Right lobe of liver (tissue), 6 donors: ENCODE measurements at regions not wholly inside any gene's neighbourhood (a gene's known extent, or its start where the extent isn't known, plus 50 kb on each side); places are given as distances from the start of the nearest gene placed in this dataset.

Experiments used
- ATAC-seq, 4 donors: fragments of 200-7000 bp; cut with Tn5 transposase; one replicate each; pipeline ENCODE4 v1.9.1; 2020; ENCODE audit warnings: mild to moderate bottlenecking in 4 of 4, moderate library complexity in 4 of 4
- DNase-seq, 3 donors: peaks; one replicate each; pipeline ENCODE4 v3.0.0-alpha.2; 2020
- H3K27ac ChIP-seq, 3 donors: fragments of 200-600 bp; one replicate each; pipeline ENCODE4 v1.8.0; 2022
- H3K27me3 ChIP-seq, 2 donors: fragments of 200-600 bp; one replicate each; pipeline ENCODE4 v1.8.0; 2022
- H3K36me3 ChIP-seq, 4 donors: fragments of 200-600 bp; sonication (generic) in 1 of 4; one replicate each; pipeline versions ENCODE4 v1.5.1 to v1.8.0; 2017 to 2022; ENCODE audit warnings: control low read depth in 1 of 4
- H3K4me1 ChIP-seq, 4 donors: fragments of 200-600 bp; sonication (generic) in 1 of 4; one replicate each; pipeline versions ENCODE4 v1.5.1 to v1.8.0; 2017 to 2022; ENCODE audit warnings: control low read depth in 1 of 4
- H3K4me3 ChIP-seq, 3 donors: fragments of 200-600 bp; one replicate each; pipeline ENCODE4 v1.8.0; 2022
- H3K9me3 ChIP-seq, 4 donors: fragments of 200-600 bp; sonication (generic) in 1 of 4; one replicate each; pipeline versions ENCODE4 v1.5.1 to v1.8.0; 2017 to 2022; ENCODE audit warnings: control low read depth in 1 of 4
- POLR2A ChIP-seq: fragments of 450-650 bp; IDR thresholded peaks from one replicate; pipeline ENCODE4 v1.6.1; 2017; ENCODE audit warnings: antibody characterized with exemption, mild to moderate bottlenecking
- WGBS: methylation state at CpG from one replicate; pipeline ENCODE4 v1.1.6; 2018; ENCODE audit warnings: low coverage, low lambda C conversion rate; ENCODE audit not compliant: insufficient coverage; ENCODE audit errors: missing lambda C conversion rate; 5-methylcytosine and 5-hydroxymethylcytosine counted together
- intact Hi-C, 2 donors: fragments of 100-400 bp; cut with DNase I; formaldehyde crosslinking; loops; one replicate each; pipeline versions ENCODE4 v1.11.2 to v1.14.1; 2022
- TF ChIP-seq, protein P1 (sequence below), 4 donors: fragments of 200-600 bp in 3 of 4; fragments of 450-650 bp in 1 of 4; IDR thresholded peaks; one replicate each; pipeline versions ENCODE4 v1.5.1 to v1.8.0; 2016 to 2022; ENCODE audit warnings: antibody characterized with exemption in 4 of 4, mild to moderate bottlenecking in 2 of 4
- donor health status: DM: no; HTN: yes; CAD: no.
- donor health status: DM: no; HTN: no; CAD: no.
- donor health status: DM: no; HTN: no; CAD: no.
- donor health status: DM: no; HTN: yes; CAD: no.
- donor health status: DM: no; HTN: yes; CAD: no.

DNA sequence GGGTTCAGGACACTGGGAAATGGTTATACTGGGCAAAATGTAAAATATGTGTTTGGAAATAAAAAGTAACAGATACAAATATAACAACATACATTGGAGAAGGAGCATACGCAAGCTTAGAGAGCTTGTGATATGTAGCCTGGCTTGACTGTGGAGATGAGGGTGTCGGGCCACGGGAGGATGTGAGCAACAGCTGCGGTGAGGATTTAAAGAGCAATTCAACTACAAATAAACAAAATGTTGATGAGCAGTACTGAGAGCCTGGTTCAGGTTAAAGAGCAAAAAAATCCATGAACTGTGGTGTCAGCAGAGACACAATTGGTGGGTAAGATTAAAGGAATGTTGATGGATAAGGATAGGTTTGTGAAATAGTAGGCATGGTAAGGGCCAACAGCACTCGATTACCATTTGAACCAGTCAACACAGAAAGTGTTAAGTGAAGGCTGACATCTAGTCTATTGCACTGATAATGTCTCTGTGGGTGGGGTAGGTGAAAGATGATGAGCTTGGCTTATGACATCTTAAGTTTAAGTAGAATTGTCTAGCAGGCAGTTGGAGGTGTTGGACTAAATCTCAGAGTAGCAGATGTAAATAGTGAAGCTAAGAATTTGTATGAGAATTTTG lies 723.2 kb downstream of the EPM2A start:
- H3K36me3 ChIP-seq: no peaks in the 10 kb centered on the region
- no peak for ATAC-seq
- H3K4me1 ChIP-seq: no peaks in the 10 kb centered on the region
- intact Hi-C loops: no loop called here
- TF ChIP-seq, protein P1, sequence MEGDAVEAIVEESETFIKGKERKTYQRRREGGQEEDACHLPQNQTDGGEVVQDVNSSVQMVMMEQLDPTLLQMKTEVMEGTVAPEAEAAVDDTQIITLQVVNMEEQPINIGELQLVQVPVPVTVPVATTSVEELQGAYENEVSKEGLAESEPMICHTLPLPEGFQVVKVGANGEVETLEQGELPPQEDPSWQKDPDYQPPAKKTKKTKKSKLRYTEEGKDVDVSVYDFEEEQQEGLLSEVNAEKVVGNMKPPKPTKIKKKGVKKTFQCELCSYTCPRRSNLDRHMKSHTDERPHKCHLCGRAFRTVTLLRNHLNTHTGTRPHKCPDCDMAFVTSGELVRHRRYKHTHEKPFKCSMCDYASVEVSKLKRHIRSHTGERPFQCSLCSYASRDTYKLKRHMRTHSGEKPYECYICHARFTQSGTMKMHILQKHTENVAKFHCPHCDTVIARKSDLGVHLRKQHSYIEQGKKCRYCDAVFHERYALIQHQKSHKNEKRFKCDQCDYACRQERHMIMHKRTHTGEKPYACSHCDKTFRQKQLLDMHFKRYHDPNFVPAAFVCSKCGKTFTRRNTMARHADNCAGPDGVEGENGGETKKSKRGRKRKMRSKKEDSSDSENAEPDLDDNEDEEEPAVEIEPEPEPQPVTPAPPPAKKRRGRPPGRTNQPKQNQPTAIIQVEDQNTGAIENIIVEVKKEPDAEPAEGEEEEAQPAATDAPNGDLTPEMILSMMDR (IDR thresholded peaks at IDR 0.05): no peak
- WGBS: 56% methylated on average over 5 of the region's 5 CpGs
- no peak overlapping the region for H3K4me3 ChIP-seq
- no peak overlapping the region for H3K27ac ChIP-seq
- no peaks in the 10 kb centered on the region for H3K27me3 ChIP-seq
- DNase-seq: no peak
- no peaks in the 10 kb centered on the region for H3K9me3 ChIP-seq

DNA sequence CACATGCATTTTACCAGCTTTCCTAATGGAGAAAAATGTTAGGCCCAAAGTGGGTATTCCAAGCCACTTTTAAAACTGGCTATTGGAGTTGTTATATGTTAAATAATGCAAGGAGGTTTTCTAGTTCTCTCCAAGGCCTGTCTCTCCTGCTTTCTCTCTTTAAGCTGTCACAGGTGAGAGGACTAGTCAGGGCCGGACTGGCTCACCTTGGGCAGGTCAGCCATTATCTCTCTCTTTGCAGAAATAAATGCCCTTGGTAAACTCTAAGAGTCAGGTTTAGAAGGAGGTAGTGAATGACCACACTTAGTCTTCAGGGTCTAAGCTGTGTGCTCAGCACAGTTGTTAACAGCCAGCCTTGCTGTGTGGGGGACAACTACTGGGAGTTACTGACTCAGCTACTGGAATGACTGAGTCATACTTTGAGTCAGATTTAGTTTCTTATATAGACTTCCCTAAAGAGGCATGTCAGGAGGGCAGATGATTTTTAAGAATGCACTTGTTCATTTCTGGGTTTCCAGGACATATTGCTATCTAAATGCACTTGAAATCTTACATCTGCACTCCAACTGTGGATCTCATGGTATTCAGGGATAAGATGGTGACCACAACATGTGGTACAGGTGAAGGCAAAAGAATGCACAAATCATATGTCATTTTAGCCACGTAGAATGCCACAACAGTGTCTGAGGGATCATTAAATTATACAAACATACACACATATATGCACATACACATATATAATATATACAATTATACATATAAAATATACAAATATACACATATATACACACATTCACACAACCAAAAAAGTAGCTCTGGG lies 719.4 kb downstream of the EPM2A start:
- no peak overlapping the region for H3K27ac ChIP-seq
- H3K9me3 ChIP-seq: no peaks in the 10 kb centered on the region
- ATAC-seq (peak; percentile 28 to 84 (median 42)), DNase-seq (no peak)
- 45% methylated on average over 1 of the region's 2 CpGs for WGBS
- intact Hi-C loops: no loop called here
- H3K27me3 ChIP-seq: no peaks in the 10 kb centered on the region
- TF ChIP-seq, protein P1 (IDR thresholded peaks at IDR 0.05): no peak
- TF ChIP-seq POLR2A: no peak
- H3K36me3 ChIP-seq: no peaks in the 10 kb centered on the region
- H3K4me1 ChIP-seq: peaks cover 0 to 10% (median 4%) of the 10 kb centered on the region in 4 donors
- H3K4me3 ChIP-seq: no peak overlapping the region

DNA sequence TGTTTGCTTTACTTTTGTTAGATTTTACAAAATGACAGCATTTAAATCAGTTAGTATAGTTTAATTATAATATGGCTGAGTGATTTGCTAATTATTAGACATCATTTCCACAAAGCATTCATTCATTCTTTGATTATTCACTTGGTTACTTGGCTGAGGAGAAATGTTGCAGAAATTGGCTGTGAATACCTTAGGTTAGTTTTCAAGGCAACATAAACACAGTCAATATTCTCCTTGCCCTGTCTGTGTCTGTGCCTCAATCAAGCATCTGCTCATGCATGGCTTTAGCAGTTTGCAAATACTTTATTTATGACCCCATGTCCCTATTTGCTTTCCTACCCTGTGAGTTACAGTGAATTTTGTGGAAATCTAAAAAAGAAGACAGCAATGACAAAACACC lies 718.3 kb downstream of the EPM2A start:
- H3K27ac ChIP-seq: no peak overlapping the region

DNA sequence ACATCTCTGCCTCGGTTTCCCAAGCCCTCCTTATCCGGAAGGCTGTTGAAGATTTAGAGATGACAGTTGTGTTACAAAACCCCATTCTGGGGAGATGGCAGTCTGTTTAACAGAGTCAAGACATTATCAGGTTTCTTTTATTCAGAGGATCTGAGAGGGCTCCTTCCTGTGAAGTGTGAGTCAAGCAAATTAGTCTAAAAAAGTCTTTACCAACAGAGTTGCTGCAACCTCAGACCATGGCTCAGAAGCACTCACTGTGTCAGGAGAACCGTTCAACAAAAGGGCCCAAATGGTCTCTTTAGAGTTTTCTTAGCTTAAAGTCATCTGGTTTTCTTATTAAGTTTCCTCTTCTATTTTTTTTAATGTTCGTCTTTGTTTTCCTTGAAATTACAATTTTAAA lies 717.8 kb downstream of the EPM2A start:
- 88% methylated on average over 4 of the region's 4 CpGs for whole genome bisulfite sequencing
- intact Hi-C loops: no loop called here

More for the DNA sequence above, 718.3 kb downstream of the EPM2A start:
- no peak for ATAC-seq
- H3K27me3 ChIP-seq: no peaks in the 10 kb centered on the region
- no peaks in the 10 kb centered on the region for H3K36me3 ChIP-seq
- H3K4me1 ChIP-seq: peaks cover 0 to 14% (median 5%) of the 10 kb centered on the region in 4 donors
- intact Hi-C loops: no loop called here
- no peak for DNase-seq
- no peak overlapping the region for H3K4me3 ChIP-seq
- H3K9me3 ChIP-seq: no peaks in the 10 kb centered on the region
- TF ChIP-seq, protein P1 (IDR thresholded peaks at IDR 0.05): no peak
- no peak for TF ChIP-seq POLR2A

More for the DNA sequence above, 717.8 kb downstream of the EPM2A start:
- H3K9me3 ChIP-seq: no peaks in the 10 kb centered on the region
- H3K27me3 ChIP-seq: no peaks in the 10 kb centered on the region
- peaks cover 0 to 14% (median 5%) of the 10 kb centered on the region in 4 donors for H3K4me1 ChIP-seq
- H3K36me3 ChIP-seq: no peaks in the 10 kb centered on the region
- ATAC-seq (no peak), DNase-seq (no peak)
- no peak overlapping the region for H3K4me3 ChIP-seq
- TF ChIP-seq POLR2A: no peak
- TF ChIP-seq, protein P1 (IDR thresholded peaks at IDR 0.05): no peak
- H3K27ac ChIP-seq: no peak overlapping the region
